CD4-positive, alpha-beta T cell (primary cell): ENCODE measurements at regions not wholly inside any gene's neighbourhood (a gene's known extent, or its start where the extent isn't known, plus 50 kb on each side); places are given as distances from the start of the nearest gene placed in this dataset.
"Not testable (repeated sequence)": the region's sequence is repeated elsewhere in the genome, so short reads cannot be mapped to it uniquely, and the experiment has no call there.

Experiments
- ATAC-seq: fragments of 200-7000 bp; cut with Tn5 transposase; one replicate; pipeline ENCODE4 v1.10.0; 2022; ENCODE audit warnings: mild to moderate bottlenecking; ENCODE audit not compliant: poor library complexity
- CTCF ChIA-PET: fragments of 350-600 bp; sonication (Branson Sonifier 250); formaldehyde crosslinking; loops from one replicate; lab custom pipeline; 2021; ENCODE audit warnings: antibody characterized with exemption, inconsistent platforms; lab: Charles Lee
- POLR2A ChIA-PET: fragments of 350-600 bp; sonication (Branson Sonifier 250); formaldehyde crosslinking; loops from one replicate; lab custom pipeline; 2021; ENCODE audit warnings: antibody characterized with exemption, inconsistent platforms; lab: Charles Lee
- DNase-seq, 14 experiments: peaks; one replicate each; pipeline ENCODE4 v3.0.0-alpha.2; 2013 to 2020; ENCODE audit warnings: mixed read lengths in 2 of 14
- H3K27ac ChIP-seq, 2 donors: one replicate each; pipeline versions ENCODE4 v1.5.1 to v1.7.0; 2013; ENCODE audit warnings: low read length in 2 of 2, low read depth in 1 of 2, mild to moderate bottlenecking in 1 of 2
- H3K27me3 ChIP-seq, 2 experiments: 1 replicate in 1 of 2; 2 replicates in 1 of 2; pipeline versions ENCODE4 v1.6.1 to v1.7.0; 2013; ENCODE audit warnings: low read length in 2 of 2, control low read depth in 1 of 2, mild to moderate bottlenecking in 1 of 2, moderate library complexity in 1 of 2; ENCODE audit not compliant: insufficient read depth in 2 of 2, control insufficient read depth in 1 of 2
- H3K36me3 ChIP-seq: one replicate; pipeline ENCODE4 v1.6.1; 2013; ENCODE audit warnings: low read length, control low read depth; ENCODE audit not compliant: insufficient read depth
- H3K4me1 ChIP-seq: one replicate; pipeline ENCODE4 v1.6.1; 2013; ENCODE audit warnings: low read length, control low read depth; ENCODE audit not compliant: insufficient read depth
- H3K4me3 ChIP-seq: one replicate; pipeline ENCODE4 v1.5.1; 2013; ENCODE audit warnings: mild to moderate bottlenecking, low read length, moderate library complexity
- H3K9me3 ChIP-seq, 2 experiments: 1 replicate in 1 of 2; 2 replicates in 1 of 2; pipeline versions ENCODE4 v1.6.1 to v1.7.0; 2013; ENCODE audit warnings: low read length in 2 of 2, mild to moderate bottlenecking in 2 of 2, control low read depth in 1 of 2, moderate library complexity in 1 of 2; ENCODE audit not compliant: control insufficient read depth in 1 of 2, insufficient read depth in 1 of 2
- H3K27ac Mint-ChIP-seq: one replicate; pipeline ENCODE4 v1.8.0; 2020; ENCODE audit warnings: mixed read lengths
- H3K27me3 Mint-ChIP-seq: one replicate; pipeline ENCODE4 v1.8.0; 2021; ENCODE audit warnings: mixed read lengths
- H3K36me3 Mint-ChIP-seq: one replicate; pipeline ENCODE4 v1.8.0; 2021; ENCODE audit warnings: low read depth, mixed read lengths
- H3K4me1 Mint-ChIP-seq: one replicate; pipeline ENCODE4 v1.8.0; 2021; ENCODE audit warnings: low read depth, mixed read lengths
- H3K4me3 Mint-ChIP-seq: one replicate; pipeline ENCODE4 v1.8.0; 2020; ENCODE audit warnings: mild to moderate bottlenecking, mixed read lengths
- H3K9me3 Mint-ChIP-seq: one replicate; pipeline ENCODE4 v1.8.0; 2020; ENCODE audit warnings: mixed read lengths
- CTCF ChIP-seq: fragments of 200-600 bp; IDR thresholded peaks from one replicate; pipeline ENCODE4 v1.8.0; 2022; ENCODE audit warnings: antibody characterized with exemption, mild to moderate bottlenecking
- intact Hi-C, 2 experiments: fragments of 100-400 bp; cut with DNase I in 1 of 2; cut with micrococcal nuclease in 1 of 2; formaldehyde crosslinking; loops; one replicate each; pipeline versions ENCODE4 v1.15.1 to v1.9.0; 2023 to 2025; cut with DNase I, micrococcal nuclease

- Mint-ChIP-seq H3K9me3 (no peaks in the 10 kb centered on the region), H3K4me1 (no peaks in the 10 kb centered on the region), H3K27me3 (peaks cover 29% of the 10 kb centered on the region), H3K4me3 (no peak overlapping the region), H3K27ac (no peak overlapping the region), H3K36me3 (no peaks in the 10 kb centered on the region)
- Histone ChIP-seq H3K9me3 (no peaks in the 10 kb centered on the region), H3K36me3 (no peaks in the 10 kb centered on the region), H3K27me3 (peaks cover 0 to 8% of the 10 kb centered on the region in 2 experiments), H3K4me3 (no peak overlapping the region), H3K4me1 (no peaks in the 10 kb centered on the region), H3K27ac (no peak overlapping the region)
- ChIA-PET CTCF (no interaction called here), POLR2A (no interaction called here)
- DNase-seq (no peak), ATAC-seq (no peak)
- TF ChIP-seq CTCF = no peak
- intact Hi-C loops = no loop called here
Measured at GRCh38 chr12:114025935-114026334, 59.8 kb upstream of the RBM19 start.

GRCh38 chr12:114022081-114022480 is 56.0 kb upstream of the RBM19 start:
- peaks cover 48% of the 10 kb centered on the region for H3K27me3 Mint-ChIP-seq
- H3K9me3 ChIP-seq, H3K4me1 ChIP-seq, ATAC-seq, CTCF ChIA-PET, DNase-seq, intact Hi-C loops, H3K27ac ChIP-seq, H3K4me3 ChIP-seq, POLR2A ChIA-PET, H3K4me1 Mint-ChIP-seq, H3K4me3 Mint-ChIP-seq, H3K36me3 Mint-ChIP-seq, H3K27ac Mint-ChIP-seq, H3K36me3 ChIP-seq, H3K9me3 Mint-ChIP-seq: not testable (repeated sequence)
- peaks cover 0 to 10% of the 10 kb centered on the region in 2 experiments for H3K27me3 ChIP-seq

- H3K27me3 Mint-ChIP-seq = peaks cover 53% of the 10 kb centered on the region
- DNase-seq (no peak), ATAC-seq (no peak)
- Histone ChIP-seq H3K36me3 (no peaks in the 10 kb centered on the region), H3K27ac (no peak overlapping the region), H3K4me1 (no peaks in the 10 kb centered on the region), H3K9me3 (no peaks in the 10 kb centered on the region), H3K27me3 (peaks cover 0 to 12% of the 10 kb centered on the region in 2 experiments), H3K4me3 (no peak overlapping the region)
- no peaks in the 10 kb centered on the region for H3K36me3 Mint-ChIP-seq
- TF ChIP-seq CTCF = no peak
- intact Hi-C loops = no loop called here
- ChIA-PET POLR2A (no interaction called here), CTCF (no interaction called here)
- no peaks in the 10 kb centered on the region for H3K4me1 Mint-ChIP-seq
- H3K9me3 Mint-ChIP-seq = no peaks in the 10 kb centered on the region
- H3K4me3 Mint-ChIP-seq = no peak overlapping the region
- no peak overlapping the region for H3K27ac Mint-ChIP-seq
Measured at GRCh38 chr12:114018669-114019068, 52.5 kb upstream of the RBM19 start.
